Esophagus squamous epithelium (tissue), 4 donors: ENCODE measurements at regions not wholly inside any gene's neighbourhood (a gene's known extent, or its start where the extent isn't known, plus 50 kb on each side); places are given as distances from the start of the nearest gene placed in this dataset.

Source experiments
- CTCF ChIP-seq, 6 experiments: fragments of 450-650 bp in 4 of 6; fragments of 200-600 bp in 2 of 6; sonication (generic) in 2 of 6; IDR thresholded peaks; one replicate each; pipeline ENCODE4 v1.5.1; 2016 to 2019; ENCODE audit warnings: antibody characterized with exemption in 6 of 6, mild to moderate bottlenecking in 4 of 6, moderate library complexity in 4 of 6
- POLR2A ChIP-seq, 4 donors: fragments of 450-650 bp; IDR thresholded peaks; one replicate each; pipeline ENCODE4 v1.6.1; 2017; ENCODE audit warnings: antibody characterized with exemption in 4 of 4, mild to moderate bottlenecking in 4 of 4, moderate library complexity in 3 of 4

GRCh38 chr1:238468068-238468467, 577.3 kb upstream of the ZP4 start:
- TF ChIP-seq CTCF (IDR thresholded peaks at IDR 0.05) = no peak
- TF ChIP-seq POLR2A (IDR thresholded peaks at IDR 0.05) = no peak
